HCT116 (cell line): ENCODE measurements at regions not wholly inside any gene's neighbourhood (a gene's known extent, or its start where the extent isn't known, plus 50 kb on each side); places are given as distances from the start of the nearest gene placed in this dataset.

Experiments
- ATAC-seq: fragments of 200-7000 bp; cut with Tn5 transposase; 2 replicates; pipeline ENCODE4 v1.9.1; 2020; ENCODE audit warnings: mild to moderate bottlenecking, moderate library complexity
- BruUV-seq: library from RNA; stranded (reverse); fragments of 400-500 nt; replicated peaks from 2 replicates; lab custom pipeline; 2021; lab: Mats Ljungman, UMichigan
- CTCF ChIA-PET: fragments of 300-600 bp; sonication (Branson Sonifier 250); formaldehyde crosslinking; loops from one replicate; lab custom pipeline; 2021; ENCODE audit warnings: antibody characterized with exemption; lab: Charles Lee
- POLR2A ChIA-PET: fragments of 300-600, 350-600 bp; sonication (Branson Sonifier 250); formaldehyde crosslinking; loops from one replicate; lab custom pipeline; 2021; ENCODE audit warnings: antibody characterized with exemption; lab: Charles Lee
- RAD21 ChIA-PET, 2 experiments: fragments of 300-600 bp; sonication (Branson Sonifier 250); formaldehyde crosslinking; loops; one replicate each; lab custom pipeline; 2023; ENCODE audit warnings: low total read pairs in 2 of 2; ENCODE audit not compliant: uncharacterized antibody in 2 of 2, unreplicated experiment in 2 of 2, low non-redundant PET in 1 of 2; lab: Charles Lee
- DNase-seq: peaks from one replicate; pipeline ENCODE4 v3.0.0-alpha.2; 2010; ENCODE audit warnings: low read depth, low spot score
- H2AFZ ChIP-seq: fragments of 200-600 bp; shearing (Covaris generic), sonication (generic); 2 replicates; pipeline ENCODE4 v1.6.1; 2017; ENCODE audit warnings: low read depth, mixed run types, mixed read lengths, antibody characterized with exemption, low read length; ENCODE audit not compliant: poor library complexity, severe bottlenecking
- H3K27ac ChIP-seq: 2 replicates; pipeline ENCODE4 v1.5.1; 2012; ENCODE audit warnings: low read depth, low read length
- H3K27me3 ChIP-seq: fragments of 200-600 bp; sonication (generic); 2 replicates; pipeline ENCODE4 v1.6.1; 2016; ENCODE audit warnings: mixed run types, low read length, mixed read lengths; ENCODE audit not compliant: insufficient read depth
- H3K36me3 ChIP-seq, 2 experiments: fragments of 200-500 bp in 1 of 2; fragments of 200-600 bp in 1 of 2; sonication (Bioruptor generic) in 1 of 2; sonication (generic) in 1 of 2; 2 replicates each; pipeline versions ENCODE4 v1.5.1 to v1.6.1; 2014 to 2016; ENCODE audit warnings: low read length in 2 of 2, inconsistent platforms in 1 of 2, mixed read lengths in 1 of 2, mixed run types in 1 of 2; ENCODE audit not compliant: insufficient read depth in 2 of 2, control insufficient read depth in 1 of 2
- H3K4me1 ChIP-seq, 2 experiments: fragments of 200-600 bp in 1 of 2; sonication (generic) in 1 of 2; 2 replicates each; pipeline versions ENCODE4 v1.5.1 to v1.6.1; 2012 to 2017; ENCODE audit warnings: low read length in 2 of 2, inconsistent platforms in 1 of 2, mild to moderate bottlenecking in 1 of 2, mixed read lengths in 1 of 2, mixed run types in 1 of 2, moderate library complexity in 1 of 2; ENCODE audit not compliant: insufficient read depth in 2 of 2, control insufficient read depth in 1 of 2
- H3K4me2 ChIP-seq: fragments of 200-600 bp; sonication (generic); 2 replicates; pipeline ENCODE4 v1.6.1; 2017; ENCODE audit warnings: mixed run types, low read length, mixed read lengths
- H3K4me3 ChIP-seq, 2 experiments: fragments of 200-600 bp in 1 of 2; sonication (generic) in 1 of 2; replicated peaks in 1 of 2; 2 replicates each; pipeline ENCODE4 v1.5.1; 2011 to 2016; ENCODE audit warnings: low read length in 2 of 2, control low read depth in 1 of 2, low read depth in 1 of 2, mild to moderate bottlenecking in 1 of 2, mixed read lengths in 1 of 2, mixed run types in 1 of 2
- H3K79me2 ChIP-seq: fragments of 200-600 bp; sonication (generic); 2 replicates; pipeline ENCODE4 v1.6.1; 2017; ENCODE audit warnings: mild to moderate bottlenecking, mixed run types, low read length, moderate library complexity, mixed read lengths; ENCODE audit not compliant: insufficient read depth
- H3K9ac ChIP-seq: fragments of 200-600 bp; sonication (generic); 2 replicates; pipeline ENCODE4 v1.6.1; 2016; ENCODE audit warnings: low read length, mixed read lengths
- H3K9me2 ChIP-seq: fragments of 200-600 bp; sonication (generic), shearing (Covaris generic); 2 replicates; pipeline ENCODE4 v1.6.1; 2017; ENCODE audit warnings: mixed run types, mild to moderate bottlenecking, moderate library complexity; ENCODE audit not compliant: insufficient read depth
- H3K9me3 ChIP-seq, 2 experiments: fragments of 200-500 bp in 1 of 2; fragments of 200-600 bp in 1 of 2; sonication (Bioruptor generic) in 1 of 2; sonication (generic) in 1 of 2; 2 replicates each; pipeline ENCODE4 v1.6.1; 2014 to 2017; ENCODE audit warnings: low read length in 2 of 2, mixed read lengths in 2 of 2, inconsistent platforms in 1 of 2, low read depth in 1 of 2, mild to moderate bottlenecking in 1 of 2, mixed run types in 1 of 2, moderate library complexity in 1 of 2; ENCODE audit not compliant: control insufficient read depth in 1 of 2, insufficient read depth in 1 of 2
- H4K20me1 ChIP-seq: fragments of 200-600 bp; sonication (generic), shearing (Covaris generic); 2 replicates; pipeline ENCODE4 v1.6.1; 2017; ENCODE audit warnings: mixed run types, mild to moderate bottlenecking, moderate library complexity; ENCODE audit not compliant: insufficient read depth
- CBX3 ChIP-seq: IDR thresholded peaks from 2 replicates; pipeline ENCODE4 v1.6.1; 2012; ENCODE audit warnings: low read depth
- EZH2 ChIP-seq: fragments of 200-600 bp; sonication (generic); IDR thresholded peaks from 2 replicates; pipeline ENCODE4 v1.6.1; 2017; ENCODE audit warnings: antibody characterized with exemption, mixed run types
- EZH2phosphoT487 ChIP-seq: fragments of 200-600 bp; IDR thresholded peaks from 2 replicates; pipeline ENCODE4 v1.6.1; 2018; ENCODE audit warnings: antibody characterized with exemption, borderline replicate concordance
- POLR2A ChIP-seq: IDR thresholded peaks from 2 replicates; pipeline ENCODE4 v1.7.0; 2011; ENCODE audit warnings: borderline replicate concordance; ENCODE audit not compliant: insufficient read depth, insufficient read length; ENCODE audit errors: extremely low read depth
- RAD21 ChIP-seq: IDR thresholded peaks from 2 replicates; pipeline ENCODE4 v1.6.1; 2012; ENCODE audit warnings: low read depth, mild to moderate bottlenecking
- SP1 ChIP-seq: IDR thresholded peaks from 2 replicates; pipeline ENCODE4 v1.6.1; 2012; ENCODE audit warnings: low read depth
- YY1 ChIP-seq: IDR thresholded peaks from 2 replicates; pipeline ENCODE4 v1.6.1; 2011; ENCODE audit warnings: low read length, low read depth, moderate library complexity, mild to moderate bottlenecking; ENCODE audit not compliant: insufficient replicate concordance; ENCODE audit errors: extremely low read depth
- ZNF274 ChIP-seq: fragments of 200-500 bp; sonication (Bioruptor generic); IDR thresholded peaks from 2 replicates; pipeline ENCODE4 v1.6.1; 2014; ENCODE audit warnings: mild to moderate bottlenecking, low read depth, low read length, inconsistent platforms
- intact Hi-C: fragments of 100-400 bp; cut with micrococcal nuclease; formaldehyde crosslinking; loops from 2 replicates; pipeline ENCODE4 v1.10.0; 2022
- TF ChIP-seq, protein P1 (sequence below): IDR thresholded peaks from 2 replicates; pipeline ENCODE4 v1.6.1; 2012; ENCODE audit warnings: low read depth
- TF ChIP-seq, protein P2 (sequence below): IDR thresholded peaks from 2 replicates; pipeline ENCODE4 v1.6.1; 2012
- TF ChIP-seq, protein P3 (sequence below): IDR thresholded peaks from 2 replicates; pipeline ENCODE4 v1.6.1; 2011; ENCODE audit warnings: mild to moderate bottlenecking, low read length, moderate library complexity; ENCODE audit not compliant: insufficient replicate concordance; ENCODE audit errors: extremely low read depth
- TF ChIP-seq, protein P4 (sequence below), 3 experiments: fragments of 200-600 bp in 1 of 3; sonication (generic) in 1 of 3; IDR thresholded peaks in 2 of 3; conservative IDR thresholded peaks in 1 of 3; 2 replicates each; pipeline ENCODE4 v1.5.1; 2012 to 2017; ENCODE audit warnings: low read depth in 2 of 3, low read length in 2 of 3, antibody characterized with exemption in 1 of 3, borderline replicate concordance in 1 of 3, control low read depth in 1 of 3, mild to moderate bottlenecking in 1 of 3, mixed read lengths in 1 of 3, mixed run types in 1 of 3, moderate library complexity in 1 of 3; ENCODE audit not compliant: insufficient read depth in 1 of 3

DNA sequence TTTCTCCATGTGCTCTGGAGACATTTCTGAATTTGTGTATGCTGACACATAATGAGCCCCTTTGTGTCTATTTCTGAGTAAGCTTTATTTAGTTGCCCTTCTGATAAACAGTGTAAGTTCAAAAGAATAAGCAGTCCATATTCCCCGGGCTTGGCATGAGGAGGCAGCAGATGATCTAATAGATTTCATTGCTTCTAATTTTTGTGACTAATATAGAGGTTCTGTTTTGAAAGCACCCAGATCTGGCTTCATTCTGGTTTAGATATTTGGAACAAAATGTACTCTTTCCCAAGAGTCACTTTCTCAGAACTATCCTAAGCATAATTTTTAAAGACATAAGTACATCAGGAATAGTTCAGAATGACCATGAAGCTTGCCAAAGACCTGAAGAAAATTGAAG, 290.9 kb downstream of the BTG1 start:
- Histone ChIP-seq H2AFZ (no peak overlapping the region), H3K79me2 (no peaks in the 10 kb centered on the region), H3K9me3 (no peaks in the 10 kb centered on the region), H3K4me3 (no peak overlapping the region), H3K36me3 (no peaks in the 10 kb centered on the region), H3K27me3 (no peaks in the 10 kb centered on the region), H3K9ac (no peak overlapping the region), H3K9me2 (no peaks in the 10 kb centered on the region), H3K4me2 (no peak overlapping the region), H3K27ac (no peak overlapping the region), H3K4me1 (no peaks in the 10 kb centered on the region), H4K20me1 (no peaks in the 10 kb centered on the region)
- no TSS peak for BruUV-seq
- ATAC-seq (no peak), DNase-seq (no peak)
- ChIA-PET POLR2A (no interaction called here), CTCF (no interaction called here), RAD21 (no interaction called here)
- intact Hi-C loops: no loop called here
- TF ChIP-seq, protein P1, sequence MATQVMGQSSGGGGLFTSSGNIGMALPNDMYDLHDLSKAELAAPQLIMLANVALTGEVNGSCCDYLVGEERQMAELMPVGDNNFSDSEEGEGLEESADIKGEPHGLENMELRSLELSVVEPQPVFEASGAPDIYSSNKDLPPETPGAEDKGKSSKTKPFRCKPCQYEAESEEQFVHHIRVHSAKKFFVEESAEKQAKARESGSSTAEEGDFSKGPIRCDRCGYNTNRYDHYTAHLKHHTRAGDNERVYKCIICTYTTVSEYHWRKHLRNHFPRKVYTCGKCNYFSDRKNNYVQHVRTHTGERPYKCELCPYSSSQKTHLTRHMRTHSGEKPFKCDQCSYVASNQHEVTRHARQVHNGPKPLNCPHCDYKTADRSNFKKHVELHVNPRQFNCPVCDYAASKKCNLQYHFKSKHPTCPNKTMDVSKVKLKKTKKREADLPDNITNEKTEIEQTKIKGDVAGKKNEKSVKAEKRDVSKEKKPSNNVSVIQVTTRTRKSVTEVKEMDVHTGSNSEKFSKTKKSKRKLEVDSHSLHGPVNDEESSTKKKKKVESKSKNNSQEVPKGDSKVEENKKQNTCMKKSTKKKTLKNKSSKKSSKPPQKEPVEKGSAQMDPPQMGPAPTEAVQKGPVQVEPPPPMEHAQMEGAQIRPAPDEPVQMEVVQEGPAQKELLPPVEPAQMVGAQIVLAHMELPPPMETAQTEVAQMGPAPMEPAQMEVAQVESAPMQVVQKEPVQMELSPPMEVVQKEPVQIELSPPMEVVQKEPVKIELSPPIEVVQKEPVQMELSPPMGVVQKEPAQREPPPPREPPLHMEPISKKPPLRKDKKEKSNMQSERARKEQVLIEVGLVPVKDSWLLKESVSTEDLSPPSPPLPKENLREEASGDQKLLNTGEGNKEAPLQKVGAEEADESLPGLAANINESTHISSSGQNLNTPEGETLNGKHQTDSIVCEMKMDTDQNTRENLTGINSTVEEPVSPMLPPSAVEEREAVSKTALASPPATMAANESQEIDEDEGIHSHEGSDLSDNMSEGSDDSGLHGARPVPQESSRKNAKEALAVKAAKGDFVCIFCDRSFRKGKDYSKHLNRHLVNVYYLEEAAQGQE: no peak
- no peak for TF ChIP-seq RAD21
- TF ChIP-seq, protein P2, sequence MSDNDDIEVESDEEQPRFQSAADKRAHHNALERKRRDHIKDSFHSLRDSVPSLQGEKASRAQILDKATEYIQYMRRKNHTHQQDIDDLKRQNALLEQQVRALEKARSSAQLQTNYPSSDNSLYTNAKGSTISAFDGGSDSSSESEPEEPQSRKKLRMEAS: no peak
- TF ChIP-seq, protein P3, sequence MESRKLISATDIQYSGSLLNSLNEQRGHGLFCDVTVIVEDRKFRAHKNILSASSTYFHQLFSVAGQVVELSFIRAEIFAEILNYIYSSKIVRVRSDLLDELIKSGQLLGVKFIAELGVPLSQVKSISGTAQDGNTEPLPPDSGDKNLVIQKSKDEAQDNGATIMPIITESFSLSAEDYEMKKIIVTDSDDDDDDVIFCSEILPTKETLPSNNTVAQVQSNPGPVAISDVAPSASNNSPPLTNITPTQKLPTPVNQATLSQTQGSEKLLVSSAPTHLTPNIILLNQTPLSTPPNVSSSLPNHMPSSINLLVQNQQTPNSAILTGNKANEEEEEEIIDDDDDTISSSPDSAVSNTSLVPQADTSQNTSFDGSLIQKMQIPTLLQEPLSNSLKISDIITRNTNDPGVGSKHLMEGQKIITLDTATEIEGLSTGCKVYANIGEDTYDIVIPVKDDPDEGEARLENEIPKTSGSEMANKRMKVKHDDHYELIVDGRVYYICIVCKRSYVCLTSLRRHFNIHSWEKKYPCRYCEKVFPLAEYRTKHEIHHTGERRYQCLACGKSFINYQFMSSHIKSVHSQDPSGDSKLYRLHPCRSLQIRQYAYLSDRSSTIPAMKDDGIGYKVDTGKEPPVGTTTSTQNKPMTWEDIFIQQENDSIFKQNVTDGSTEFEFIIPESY: no peak
- no peak for TF ChIP-seq SP1
- TF ChIP-seq YY1: no peak
- no peak for TF ChIP-seq EZH2
- TF ChIP-seq, protein P4, sequence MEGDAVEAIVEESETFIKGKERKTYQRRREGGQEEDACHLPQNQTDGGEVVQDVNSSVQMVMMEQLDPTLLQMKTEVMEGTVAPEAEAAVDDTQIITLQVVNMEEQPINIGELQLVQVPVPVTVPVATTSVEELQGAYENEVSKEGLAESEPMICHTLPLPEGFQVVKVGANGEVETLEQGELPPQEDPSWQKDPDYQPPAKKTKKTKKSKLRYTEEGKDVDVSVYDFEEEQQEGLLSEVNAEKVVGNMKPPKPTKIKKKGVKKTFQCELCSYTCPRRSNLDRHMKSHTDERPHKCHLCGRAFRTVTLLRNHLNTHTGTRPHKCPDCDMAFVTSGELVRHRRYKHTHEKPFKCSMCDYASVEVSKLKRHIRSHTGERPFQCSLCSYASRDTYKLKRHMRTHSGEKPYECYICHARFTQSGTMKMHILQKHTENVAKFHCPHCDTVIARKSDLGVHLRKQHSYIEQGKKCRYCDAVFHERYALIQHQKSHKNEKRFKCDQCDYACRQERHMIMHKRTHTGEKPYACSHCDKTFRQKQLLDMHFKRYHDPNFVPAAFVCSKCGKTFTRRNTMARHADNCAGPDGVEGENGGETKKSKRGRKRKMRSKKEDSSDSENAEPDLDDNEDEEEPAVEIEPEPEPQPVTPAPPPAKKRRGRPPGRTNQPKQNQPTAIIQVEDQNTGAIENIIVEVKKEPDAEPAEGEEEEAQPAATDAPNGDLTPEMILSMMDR (IDR thresholded peaks at IDR 0.05 in 2 of 3, conservative IDR thresholded peaks at IDR 0.05 in 1 of 3; ENCODE audit: borderline replicate concordance in 1 of 3, insufficient read depth in 1 of 3, low read depth in 2 of 3, low read length in 2 of 3): no peak
- TF ChIP-seq ZNF274: no peak
- TF ChIP-seq EZH2phosphoT487: no peak
- no peak for TF ChIP-seq CBX3
- no peak for TF ChIP-seq POLR2A
